Skeletal muscle tissue (tissue), 3 donors: ENCODE measurements at regions not wholly inside any gene's neighbourhood (a gene's known extent, or its start where the extent isn't known, plus 50 kb on each side); places are given as distances from the start of the nearest gene placed in this dataset.

Experiments used
- H3K27ac ChIP-seq: one replicate; pipeline ENCODE4 v1.7.0; 2013; ENCODE audit warnings: mild to moderate bottlenecking, low read depth, low read length, inconsistent platforms
- H3K27me3 ChIP-seq, 3 donors: one replicate each; pipeline ENCODE4 v1.7.0; 2013; ENCODE audit warnings: low read length in 3 of 3; ENCODE audit not compliant: control insufficient read depth in 3 of 3, insufficient read depth in 3 of 3
- H3K36me3 ChIP-seq, 3 donors: one replicate each; pipeline ENCODE4 v1.7.0; 2013; ENCODE audit warnings: low read length in 3 of 3; ENCODE audit not compliant: control insufficient read depth in 3 of 3, insufficient read depth in 3 of 3
- H3K4me1 ChIP-seq, 3 donors: one replicate each; pipeline ENCODE4 v1.7.0; 2013; ENCODE audit warnings: low read length in 3 of 3, mild to moderate bottlenecking in 3 of 3; ENCODE audit not compliant: control insufficient read depth in 3 of 3, insufficient read depth in 3 of 3
- H3K4me3 ChIP-seq, 3 donors: one replicate each; pipeline ENCODE4 v1.7.0; 2013; ENCODE audit warnings: low read length in 3 of 3
- H3K9ac ChIP-seq, 3 donors: one replicate each; pipeline ENCODE4 v1.7.0; 2013; ENCODE audit warnings: low read length in 3 of 3, mild to moderate bottlenecking in 3 of 3, moderate library complexity in 2 of 3, low read depth in 1 of 3
- H3K9me3 ChIP-seq, 3 donors: one replicate each; pipeline ENCODE4 v1.7.0; 2013; ENCODE audit warnings: low read length in 3 of 3; ENCODE audit not compliant: control insufficient read depth in 3 of 3
- donor health status: Osteomylitis.

GRCh38 chr7:153510674-153511073 is 541.5 kb upstream of the DPP6 start:
- no peaks in the 10 kb centered on the region for H3K27me3 ChIP-seq
- H3K4me1 ChIP-seq, result no peaks in the 10 kb centered on the region
- no peaks in the 10 kb centered on the region for H3K36me3 ChIP-seq
- H3K4me3 ChIP-seq, result no peak overlapping the region
- H3K9ac ChIP-seq, result no peak overlapping the region
- H3K27ac ChIP-seq, result no peak overlapping the region
- peaks cover 3 to 4% (median 4%) of the 10 kb centered on the region in 3 donors for H3K9me3 ChIP-seq

DNA sequence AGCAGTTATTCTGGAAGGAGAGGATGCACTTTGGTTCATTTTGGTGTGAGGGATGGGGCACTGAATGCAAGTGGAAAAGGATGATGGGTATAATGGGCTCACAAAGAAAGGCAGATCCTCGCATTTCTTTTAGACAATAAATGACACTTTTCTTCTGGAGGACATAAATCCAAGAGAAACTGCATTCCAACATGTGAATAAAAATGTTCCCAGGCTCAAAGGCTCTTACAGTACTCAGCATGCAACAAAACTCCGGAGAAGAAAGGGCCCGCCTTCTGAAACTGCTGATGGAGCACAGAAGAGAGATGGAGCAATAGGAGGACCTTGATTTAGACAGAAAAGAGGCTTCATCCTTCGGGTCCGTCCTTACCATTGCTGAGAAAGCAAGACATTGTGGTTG is 538.2 kb upstream of the DPP6 start:
- no peaks in the 10 kb centered on the region for H3K9me3 ChIP-seq
- H3K9ac ChIP-seq, result no peak overlapping the region
- no peak overlapping the region for H3K4me3 ChIP-seq
- H3K27ac ChIP-seq, result no peak overlapping the region
- no peaks in the 10 kb centered on the region for H3K36me3 ChIP-seq
- H3K27me3 ChIP-seq, result no peaks in the 10 kb centered on the region
- H3K4me1 ChIP-seq, result no peaks in the 10 kb centered on the region

DNA sequence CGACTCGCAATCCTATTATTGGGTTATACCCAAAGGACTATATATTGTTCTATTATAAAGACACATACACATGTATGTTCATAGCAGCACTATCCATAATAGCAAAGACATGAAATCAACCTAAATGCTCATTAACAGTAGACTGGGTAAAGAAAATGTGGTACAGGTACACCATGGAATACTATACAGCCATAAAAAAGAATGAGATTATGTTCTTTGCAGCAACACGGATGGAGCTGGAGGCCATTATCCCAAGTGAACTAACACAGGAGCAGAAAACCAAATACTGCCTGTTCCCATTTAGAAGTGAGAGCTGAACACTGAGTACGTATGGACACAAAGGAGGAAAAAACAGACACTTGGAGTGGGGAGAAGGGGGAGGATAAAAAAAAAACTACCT is 536.8 kb upstream of the DPP6 start:
- no peaks in the 10 kb centered on the region for H3K9me3 ChIP-seq
- no peaks in the 10 kb centered on the region for H3K27me3 ChIP-seq
- no peak overlapping the region for H3K27ac ChIP-seq
- H3K9ac ChIP-seq, result no peak overlapping the region
- H3K36me3 ChIP-seq, result no peaks in the 10 kb centered on the region
- H3K4me3 ChIP-seq, result no peak overlapping the region
- no peaks in the 10 kb centered on the region for H3K4me1 ChIP-seq

DNA sequence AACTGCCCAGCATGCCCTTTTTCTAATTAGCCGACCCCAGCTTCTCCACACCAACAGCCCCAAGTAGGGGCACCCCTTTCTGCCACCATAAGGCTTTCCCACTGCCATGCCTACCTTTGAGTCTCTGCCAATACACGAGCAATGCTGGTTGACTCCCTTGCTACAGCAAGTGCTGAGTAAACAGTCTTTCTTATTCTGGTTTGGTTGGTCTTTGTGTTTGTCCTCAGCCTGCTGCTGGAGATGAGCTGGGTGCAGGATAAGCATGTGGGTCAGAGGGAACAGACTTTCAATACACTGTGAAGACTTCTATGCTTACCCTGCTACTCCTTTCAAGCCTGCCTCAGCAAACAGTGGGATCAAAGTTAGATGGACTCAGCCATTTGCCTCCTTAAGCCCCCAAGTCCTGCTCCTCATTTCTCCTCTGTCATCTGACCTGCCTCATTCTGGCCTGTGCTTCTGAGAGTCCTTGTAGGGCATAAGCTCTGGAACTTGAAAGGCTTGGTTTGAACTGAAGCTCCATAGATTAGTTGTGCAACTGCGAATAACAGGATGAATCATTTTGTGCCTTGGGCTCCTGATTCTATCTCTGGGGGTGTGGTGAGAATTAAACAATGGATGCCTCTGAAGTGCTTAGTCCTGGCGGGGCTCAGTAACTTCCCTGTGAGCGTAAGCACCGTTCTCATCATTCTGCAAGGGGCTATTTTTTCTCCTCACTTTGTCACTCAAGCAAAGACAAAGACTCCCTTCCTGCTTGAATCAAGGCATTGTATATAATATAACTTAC is 533.8 kb upstream of the DPP6 start:
- H3K9me3 ChIP-seq, result no peaks in the 10 kb centered on the region
- H3K9ac ChIP-seq, result no peak overlapping the region
- no peaks in the 10 kb centered on the region for H3K4me1 ChIP-seq
- no peak overlapping the region for H3K27ac ChIP-seq
- H3K27me3 ChIP-seq, result no peaks in the 10 kb centered on the region
- no peaks in the 10 kb centered on the region for H3K36me3 ChIP-seq
- no peak overlapping the region for H3K4me3 ChIP-seq

GRCh38 chr7:153521370-153521769 is 530.8 kb upstream of the DPP6 start:
- H3K9me3 ChIP-seq, result no peaks in the 10 kb centered on the region
- H3K27me3 ChIP-seq, result no peaks in the 10 kb centered on the region
- no peak overlapping the region for H3K27ac ChIP-seq
- no peak overlapping the region for H3K4me3 ChIP-seq
- H3K4me1 ChIP-seq, result no peaks in the 10 kb centered on the region
- no peak overlapping the region for H3K9ac ChIP-seq
- no peaks in the 10 kb centered on the region for H3K36me3 ChIP-seq

DNA sequence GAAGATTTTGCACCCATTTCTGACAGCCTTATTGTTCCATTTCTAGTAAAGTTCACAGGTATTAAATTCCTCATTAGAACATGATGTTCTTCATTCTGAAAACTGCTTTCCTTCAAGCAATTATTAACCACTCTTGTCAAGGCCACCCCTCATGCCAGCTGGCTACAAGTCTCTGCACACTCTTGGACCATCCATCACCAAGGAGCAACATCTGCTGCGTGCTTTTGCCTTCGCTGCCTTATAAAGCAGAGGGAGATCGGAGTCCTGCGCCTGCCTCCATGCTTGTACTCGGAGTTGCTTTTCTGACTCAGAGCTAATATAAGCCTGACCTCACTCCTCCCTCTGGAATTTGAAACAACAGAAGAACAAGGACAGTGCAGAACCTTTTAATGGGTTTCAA is 529.9 kb upstream of the DPP6 start:
- Histone ChIP-seq H3K27me3 (no peaks in the 10 kb centered on the region), H3K27ac (no peak overlapping the region), H3K36me3 (no peaks in the 10 kb centered on the region), H3K9ac (no peak overlapping the region), H3K9me3 (no peaks in the 10 kb centered on the region), H3K4me1 (no peaks in the 10 kb centered on the region), H3K4me3 (no peak overlapping the region)

GRCh38 chr7:153523320-153524015 is 528.7 kb upstream of the DPP6 start:
- H3K27ac ChIP-seq, result no peak overlapping the region
- no peaks in the 10 kb centered on the region for H3K9me3 ChIP-seq
- H3K36me3 ChIP-seq, result no peaks in the 10 kb centered on the region
- H3K4me1 ChIP-seq, result no peaks in the 10 kb centered on the region
- no peaks in the 10 kb centered on the region for H3K27me3 ChIP-seq
- H3K4me3 ChIP-seq, result no peak overlapping the region
- no peak overlapping the region for H3K9ac ChIP-seq

- no peak overlapping the region for H3K27ac ChIP-seq
- H3K9me3 ChIP-seq, result no peaks in the 10 kb centered on the region
Observed at GRCh38 chr7:153524070-153524601, 528.1 kb upstream of the DPP6 start.

DNA sequence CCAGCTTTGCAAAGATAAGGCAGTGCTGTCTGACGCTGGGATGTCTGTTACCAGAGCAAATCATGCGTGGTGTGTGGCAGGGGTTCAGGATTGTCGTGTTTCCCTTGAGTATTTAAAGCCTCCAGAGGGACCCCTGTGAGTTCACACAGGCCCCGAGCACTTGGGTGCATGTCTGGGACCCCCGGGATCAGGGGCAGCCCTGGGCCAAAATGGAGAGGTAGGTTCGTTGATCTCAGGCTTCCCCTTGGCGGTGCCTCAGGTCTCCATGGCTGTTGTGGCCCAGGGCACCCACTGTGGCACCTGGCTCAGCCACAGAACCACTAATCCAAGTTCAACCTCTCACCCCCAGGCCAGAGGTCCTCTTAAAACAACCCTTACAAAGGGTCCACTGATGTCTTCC is 523.1 kb upstream of the DPP6 start:
- Histone ChIP-seq H3K4me3 (no peak overlapping the region), H3K36me3 (no peaks in the 10 kb centered on the region), H3K9ac (no peak overlapping the region), H3K27me3 (no peaks in the 10 kb centered on the region), H3K27ac (no peak overlapping the region), H3K4me1 (no peaks in the 10 kb centered on the region), H3K9me3 (no peaks in the 10 kb centered on the region)

More at GRCh38 chr7:153524070-153524601, 528.1 kb upstream of the DPP6 start:
- Histone ChIP-seq H3K4me3 (no peak overlapping the region), H3K27me3 (no peaks in the 10 kb centered on the region), H3K36me3 (no peaks in the 10 kb centered on the region), H3K4me1 (no peaks in the 10 kb centered on the region), H3K9ac (no peak overlapping the region)

- H3K36me3 ChIP-seq, result no peaks in the 10 kb centered on the region
- peaks cover 0 to 2% (median 0%) of the 10 kb centered on the region in 3 donors for H3K9me3 ChIP-seq
- H3K9ac ChIP-seq, result no peak overlapping the region
- no peak overlapping the region for H3K27ac ChIP-seq
- H3K4me1 ChIP-seq, result no peaks in the 10 kb centered on the region
- no peak overlapping the region for H3K4me3 ChIP-seq
- no peaks in the 10 kb centered on the region for H3K27me3 ChIP-seq
Observed at GRCh38 chr7:153529651-153530165, 522.5 kb upstream of the DPP6 start.
